GM12892 (cell line): ENCODE measurements at regions not wholly inside any gene's neighbourhood (a gene's known extent, or its start where the extent isn't known, plus 50 kb on each side); places are given as distances from the start of the nearest gene placed in this dataset.

Experiments
- POLR2A ChIP-seq: IDR thresholded peaks from 2 replicates; pipeline ENCODE4 v1.6.1; 2011; ENCODE audit warnings: low read depth, low read length, control low read depth
- TAF1 ChIP-seq: IDR thresholded peaks from 2 replicates; pipeline ENCODE4 v1.6.1; 2011; ENCODE audit warnings: low read depth, mild to moderate bottlenecking, control low read depth, low read length, borderline replicate concordance

GRCh38 chr9:80556631-80557030, 984.9 kb downstream of the TLE4 start:
- TF ChIP-seq TAF1 (no peak), POLR2A (no peak)
